ENCODE measurements at regions not wholly inside any gene's neighbourhood (a gene's known extent, or its start where the extent isn't known, plus 50 kb on each side); places are given as distances from the start of the nearest gene placed in this dataset.

DNA sequence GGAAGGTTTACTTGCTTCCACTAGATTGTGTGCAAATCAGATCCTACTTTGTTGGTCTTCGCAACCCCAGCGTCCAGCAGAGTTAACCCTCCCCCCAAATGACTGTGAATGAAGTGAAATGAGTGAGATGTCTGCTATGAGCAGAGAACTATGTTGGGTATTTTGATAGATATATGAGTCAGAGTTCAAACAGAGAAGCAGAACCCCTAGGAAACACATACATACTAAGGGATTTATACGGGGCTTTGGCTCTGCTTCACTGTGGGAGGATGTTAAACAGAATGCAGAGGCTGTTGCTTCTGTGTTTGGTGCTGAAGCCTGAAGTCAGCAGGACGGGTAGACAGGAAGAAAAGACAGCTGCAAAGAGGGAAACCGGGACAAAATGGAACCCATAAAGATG is 197.0 kb downstream of the MZT1 start:
- WGBS, 2 donors: 46 to 58% methylated on average over 5 of the region's 5 CpGs
- ATAC-seq (ENCODE audit: low FRiP score) (no peak), DNase-seq (no peak)
- intact Hi-C loops (cut with DNase I): no loop called here
- H3K4me1 ChIP-seq (ENCODE audit: control insufficient read depth in 1 of 2, insufficient read depth in 2 of 2, low read length in 2 of 2): no peaks in the 10 kb centered on the region
- no peaks in the 10 kb centered on the region for H3K36me3 ChIP-seq (ENCODE audit: control insufficient read depth in 1 of 2, insufficient read depth in 2 of 2, low read length in 1 of 2)
- H3K27me3 ChIP-seq (ENCODE audit: control insufficient read depth in 1 of 2, insufficient read depth in 2 of 2, low read length in 1 of 2): no peaks in the 10 kb centered on the region
- H3K4me3 ChIP-seq (ENCODE audit: low read length in 2 of 2): no peak overlapping the region
- no peaks in the 10 kb centered on the region for H3K9me3 ChIP-seq (ENCODE audit: control insufficient read depth, low read length)
- H3K27ac ChIP-seq (ENCODE audit: low read depth in 1 of 2, low read length in 2 of 2): no peak overlapping the region

GRCh38 chr13:72527333-72527732 is 200.1 kb downstream of the MZT1 start:
- intact Hi-C loops (cut with DNase I): no loop called here
- H3K27ac ChIP-seq (ENCODE audit: low read depth in 1 of 2, low read length in 2 of 2): no peak overlapping the region
- H3K9me3 ChIP-seq (ENCODE audit: control insufficient read depth, low read length): no peaks in the 10 kb centered on the region
- no peak overlapping the region for H3K4me3 ChIP-seq (ENCODE audit: low read length in 2 of 2)
- DNase-seq (no peak), ATAC-seq (ENCODE audit: low FRiP score) (no peak)
- WGBS, 2 donors: 83 to 87% methylated on average over 2 of the region's 2 CpGs
- peaks cover 0 to 6% of the 10 kb centered on the region in 2 donors for H3K27me3 ChIP-seq (ENCODE audit: control insufficient read depth in 1 of 2, insufficient read depth in 2 of 2, low read length in 1 of 2)
- H3K4me1 ChIP-seq (ENCODE audit: control insufficient read depth in 1 of 2, insufficient read depth in 2 of 2, low read length in 2 of 2): no peaks in the 10 kb centered on the region
- H3K36me3 ChIP-seq (ENCODE audit: control insufficient read depth in 1 of 2, insufficient read depth in 2 of 2, low read length in 1 of 2): no peaks in the 10 kb centered on the region

- DNase-seq (no peak), ATAC-seq (ENCODE audit: low FRiP score) (no peak)
- no peaks in the 10 kb centered on the region for H3K4me1 ChIP-seq (ENCODE audit: control insufficient read depth in 1 of 2, insufficient read depth in 2 of 2, low read length in 2 of 2)
- no peak overlapping the region for H3K4me3 ChIP-seq (ENCODE audit: low read length in 2 of 2)
- no peaks in the 10 kb centered on the region for H3K9me3 ChIP-seq (ENCODE audit: control insufficient read depth, low read length)
- peaks cover 0 to 6% of the 10 kb centered on the region in 2 donors for H3K27me3 ChIP-seq (ENCODE audit: control insufficient read depth in 1 of 2, insufficient read depth in 2 of 2, low read length in 1 of 2)
- intact Hi-C loops (cut with DNase I): no loop called here
- H3K27ac ChIP-seq (ENCODE audit: low read depth in 1 of 2, low read length in 2 of 2): no peak overlapping the region
- no peaks in the 10 kb centered on the region for H3K36me3 ChIP-seq (ENCODE audit: control insufficient read depth in 1 of 2, insufficient read depth in 2 of 2, low read length in 1 of 2)
- WGBS, 2 donors: 86 to 94% methylated on average over 2 of the region's 2 CpGs
Measured at GRCh38 chr13:72523593-72523992, 203.8 kb downstream of the MZT1 start.

GRCh38 chr13:72523049-72523448 is 204.4 kb downstream of the MZT1 start:
- H3K27ac ChIP-seq (ENCODE audit: low read depth in 1 of 2, low read length in 2 of 2): no peak overlapping the region
- intact Hi-C loops (cut with DNase I): no loop called here
- no peaks in the 10 kb centered on the region for H3K4me1 ChIP-seq (ENCODE audit: control insufficient read depth in 1 of 2, insufficient read depth in 2 of 2, low read length in 2 of 2)
- no peaks in the 10 kb centered on the region for H3K9me3 ChIP-seq (ENCODE audit: control insufficient read depth, low read length)
- no peak for DNase-seq
- no peaks in the 10 kb centered on the region for H3K36me3 ChIP-seq (ENCODE audit: control insufficient read depth in 1 of 2, insufficient read depth in 2 of 2, low read length in 1 of 2)
- ATAC-seq (ENCODE audit: low FRiP score): no peak
- WGBS, 2 donors: 74 to 75% methylated on average over 4 of the region's 4 CpGs
- H3K4me3 ChIP-seq (ENCODE audit: low read length in 2 of 2): no peak overlapping the region
- H3K27me3 ChIP-seq (ENCODE audit: control insufficient read depth in 1 of 2, insufficient read depth in 2 of 2, low read length in 1 of 2): peaks cover 0 to 6% of the 10 kb centered on the region in 2 donors

DNA sequence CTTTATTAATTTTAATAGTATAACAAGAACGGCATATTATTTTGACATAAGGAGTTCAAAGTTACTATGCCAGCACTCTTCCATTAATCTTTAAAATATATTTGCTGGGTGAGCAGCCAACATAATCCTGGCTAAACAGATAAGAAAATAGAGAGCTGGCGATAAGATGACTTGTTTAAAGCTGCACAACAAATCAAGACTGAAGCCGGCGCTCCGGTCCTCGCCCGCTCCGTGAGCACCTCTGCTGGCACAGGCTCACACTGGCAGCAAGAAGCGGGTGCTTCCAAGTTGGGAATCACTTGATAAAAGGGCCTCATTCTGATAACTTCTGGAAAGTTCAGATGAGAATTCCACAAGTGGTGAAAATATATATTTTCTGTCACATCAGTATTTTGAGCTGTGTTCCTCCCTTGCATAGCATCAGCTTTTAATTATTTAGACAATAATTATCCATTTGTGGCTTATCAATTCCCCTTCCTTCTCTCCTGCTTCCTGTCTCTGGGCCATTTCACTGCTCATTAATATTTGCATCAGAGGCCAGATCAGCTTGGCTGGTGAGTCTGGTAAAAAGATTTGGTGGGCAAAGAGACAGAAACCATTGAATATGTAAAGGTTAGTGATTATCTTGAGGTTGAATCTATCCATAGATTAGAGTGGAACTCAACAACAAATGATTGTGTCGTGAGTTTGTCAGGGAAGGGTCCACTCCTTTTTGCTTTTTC is 205.3 kb downstream of the MZT1 start:
- intact Hi-C loops (cut with DNase I): no loop called here
- 6 to 15% methylated on average over 10 of the region's 10 CpGs for WGBS, 2 donors
- H3K9me3 ChIP-seq (ENCODE audit: control insufficient read depth, low read length): no peaks in the 10 kb centered on the region
- ATAC-seq (ENCODE audit: low FRiP score): no peak
- DNase-seq: no peak
- no peaks in the 10 kb centered on the region for H3K4me1 ChIP-seq (ENCODE audit: control insufficient read depth in 1 of 2, insufficient read depth in 2 of 2, low read length in 2 of 2)
- no peak overlapping the region for H3K4me3 ChIP-seq (ENCODE audit: low read length in 2 of 2)
- H3K36me3 ChIP-seq (ENCODE audit: control insufficient read depth in 1 of 2, insufficient read depth in 2 of 2, low read length in 1 of 2): no peaks in the 10 kb centered on the region
- H3K27me3 ChIP-seq (ENCODE audit: control insufficient read depth in 1 of 2, insufficient read depth in 2 of 2, low read length in 1 of 2): peaks cover 0 to 6% of the 10 kb centered on the region in 2 donors
- no peak overlapping the region for H3K27ac ChIP-seq (ENCODE audit: low read depth in 1 of 2, low read length in 2 of 2)

DNA sequence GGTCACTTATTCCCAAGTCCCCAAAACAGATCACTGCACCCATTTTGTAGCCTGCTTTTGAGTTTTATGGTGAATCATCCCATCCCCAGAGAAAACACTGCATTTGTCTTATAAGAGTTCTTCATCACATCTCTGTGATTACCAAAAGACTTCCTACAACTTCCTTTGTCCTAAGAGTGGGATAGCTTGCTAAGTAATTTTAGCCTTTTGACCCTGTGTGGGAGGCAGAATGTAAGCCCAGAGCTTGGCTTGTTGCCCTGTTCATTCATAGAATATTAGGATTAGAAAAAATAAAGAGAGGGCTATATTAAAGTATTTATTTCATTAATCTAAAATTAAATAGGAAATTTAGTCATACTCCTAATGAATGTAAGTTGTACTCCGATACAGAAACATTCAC is 213.3 kb downstream of the MZT1 start:
- no peak overlapping the region for H3K27ac ChIP-seq (ENCODE audit: low read depth in 1 of 2, low read length in 2 of 2)
- H3K36me3 ChIP-seq (ENCODE audit: control insufficient read depth in 1 of 2, insufficient read depth in 2 of 2, low read length in 1 of 2): no peaks in the 10 kb centered on the region
- DNase-seq: no peak
- no peaks in the 10 kb centered on the region for H3K9me3 ChIP-seq (ENCODE audit: control insufficient read depth, low read length)
- 0% methylated on average over 1 of the region's 1 CpG for WGBS, 2 donors
- no peaks in the 10 kb centered on the region for H3K4me1 ChIP-seq (ENCODE audit: control insufficient read depth in 1 of 2, insufficient read depth in 2 of 2, low read length in 2 of 2)
- no peak overlapping the region for H3K4me3 ChIP-seq (ENCODE audit: low read length in 2 of 2)
- no peak for ATAC-seq (ENCODE audit: low FRiP score)
- intact Hi-C loops (cut with DNase I): no loop called here
- H3K27me3 ChIP-seq (ENCODE audit: control insufficient read depth in 1 of 2, insufficient read depth in 2 of 2, low read length in 1 of 2): peaks cover 0 to 4% of the 10 kb centered on the region in 2 donors

GRCh38 chr13:72508392-72508791 is 219.0 kb downstream of the MZT1 start:
- Histone ChIP-seq H3K4me1 (ENCODE audit: control insufficient read depth in 1 of 2, insufficient read depth in 2 of 2, low read length in 2 of 2) (no peaks in the 10 kb centered on the region), H3K27ac (ENCODE audit: low read depth in 1 of 2, low read length in 2 of 2) (no peak overlapping the region), H3K4me3 (ENCODE audit: low read length in 2 of 2) (no peak overlapping the region), H3K27me3 (ENCODE audit: control insufficient read depth in 1 of 2, insufficient read depth in 2 of 2, low read length in 1 of 2) (peaks cover 0 to 4% of the 10 kb centered on the region in 2 donors), H3K36me3 (ENCODE audit: control insufficient read depth in 1 of 2, insufficient read depth in 2 of 2, low read length in 1 of 2) (no peaks in the 10 kb centered on the region), H3K9me3 (ENCODE audit: control insufficient read depth, low read length) (no peaks in the 10 kb centered on the region)
- intact Hi-C loops (cut with DNase I): no loop called here
- DNase-seq: no peak
- no peak for ATAC-seq (ENCODE audit: low FRiP score)
- WGBS, 2 donors: 72 to 80% methylated on average over 7 of the region's 7 CpGs

DNA sequence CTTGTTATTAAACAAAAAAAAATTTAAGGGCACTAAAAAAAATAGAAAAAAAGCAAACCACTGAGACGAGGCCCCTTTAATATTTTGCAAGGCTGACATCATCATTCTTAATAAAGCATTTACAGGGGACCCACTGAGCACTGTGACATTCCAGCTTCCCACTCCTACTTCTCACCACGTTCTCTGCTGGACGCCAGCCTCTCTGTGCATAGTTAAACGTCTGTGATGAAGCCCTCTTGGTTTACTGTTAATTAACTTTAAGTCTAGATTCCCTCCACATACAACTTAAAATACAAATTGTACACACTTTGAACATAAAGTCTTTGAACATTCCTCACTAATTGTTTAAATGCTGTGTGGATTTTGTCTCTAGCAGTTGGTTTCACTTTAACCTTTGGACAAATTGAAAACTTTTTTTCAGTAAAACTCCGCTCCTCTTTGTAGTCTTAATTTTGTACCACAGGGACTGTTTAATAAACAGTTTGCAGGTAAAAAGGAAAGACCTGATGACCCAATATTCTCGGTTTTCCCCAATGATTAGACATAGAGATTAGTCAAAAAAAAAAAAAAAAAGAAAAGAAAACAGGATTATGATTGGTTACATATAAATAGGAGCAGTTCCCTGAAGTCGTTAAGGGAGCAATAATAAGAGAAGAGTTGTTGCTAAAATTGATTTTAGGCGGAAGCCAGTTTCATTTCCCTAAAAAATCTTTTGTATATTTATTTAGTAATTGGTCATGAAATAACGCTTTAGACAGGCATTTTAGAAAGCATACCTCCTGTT is 219.8 kb downstream of the MZT1 start:
- DNase-seq (no peak), ATAC-seq (ENCODE audit: low FRiP score) (no peak)
- peaks cover 0 to 4% of the 10 kb centered on the region in 2 donors for H3K27me3 ChIP-seq (ENCODE audit: control insufficient read depth in 1 of 2, insufficient read depth in 2 of 2, low read length in 1 of 2)
- H3K9me3 ChIP-seq (ENCODE audit: control insufficient read depth, low read length): no peaks in the 10 kb centered on the region
- H3K4me3 ChIP-seq (ENCODE audit: low read length in 2 of 2): no peak overlapping the region
- no peaks in the 10 kb centered on the region for H3K36me3 ChIP-seq (ENCODE audit: control insufficient read depth in 1 of 2, insufficient read depth in 2 of 2, low read length in 1 of 2)
- intact Hi-C loops (cut with DNase I): no loop called here
- no peaks in the 10 kb centered on the region for H3K4me1 ChIP-seq (ENCODE audit: control insufficient read depth in 1 of 2, insufficient read depth in 2 of 2, low read length in 2 of 2)
- no peak overlapping the region for H3K27ac ChIP-seq (ENCODE audit: low read depth in 1 of 2, low read length in 2 of 2)
- WGBS, 2 donors: 22 to 25% methylated on average over 9 of the region's 9 CpGs

GRCh38 chr13:72506706-72507105 is 220.7 kb downstream of the MZT1 start:
- no peaks in the 10 kb centered on the region for H3K4me1 ChIP-seq (ENCODE audit: control insufficient read depth in 1 of 2, insufficient read depth in 2 of 2, low read length in 2 of 2)
- intact Hi-C loops (cut with DNase I): no loop called here
- H3K27ac ChIP-seq (ENCODE audit: low read depth in 1 of 2, low read length in 2 of 2): no peak overlapping the region
- DNase-seq (no peak), ATAC-seq (ENCODE audit: low FRiP score) (no peak)
- H3K4me3 ChIP-seq (ENCODE audit: low read length in 2 of 2): no peak overlapping the region
- H3K27me3 ChIP-seq (ENCODE audit: control insufficient read depth in 1 of 2, insufficient read depth in 2 of 2, low read length in 1 of 2): peaks cover 0 to 4% of the 10 kb centered on the region in 2 donors
- no peaks in the 10 kb centered on the region for H3K36me3 ChIP-seq (ENCODE audit: control insufficient read depth in 1 of 2, insufficient read depth in 2 of 2, low read length in 1 of 2)
- H3K9me3 ChIP-seq (ENCODE audit: control insufficient read depth, low read length): no peaks in the 10 kb centered on the region

Data from aorta (tissue), 5 donors.